ENCODE measurements at regions not wholly inside any gene's neighbourhood (a gene's known extent, or its start where the extent isn't known, plus 50 kb on each side); places are given as distances from the start of the nearest gene placed in this dataset.

- FAIRE-seq: no peak
- no peak for TF ChIP-seq POLR2AphosphoS5 (IDR thresholded peaks at IDR 0.05; ENCODE audit: low read depth, low read length)
- TF ChIP-seq POLR2A (IDR thresholded peaks at IDR 0.05; ENCODE audit: low read depth, low read length): no peak
- TF ChIP-seq TAF1 (IDR thresholded peaks at IDR 0.05; ENCODE audit: borderline replicate concordance, low read depth, low read length): no peak
- no peak for DNase-seq (ENCODE audit: insufficient read length)
Measured at GRCh38 chr9:99427260-99427659, 205.2 kb downstream of the SEC61B start.

- TF ChIP-seq POLR2A (IDR thresholded peaks at IDR 0.05; ENCODE audit: low read depth, low read length) (no peak), POLR2AphosphoS5 (IDR thresholded peaks at IDR 0.05; ENCODE audit: low read depth, low read length) (no peak), TAF1 (IDR thresholded peaks at IDR 0.05; ENCODE audit: borderline replicate concordance, low read depth, low read length) (no peak)
- DNase-seq (ENCODE audit: insufficient read length) (no peak), FAIRE-seq (no peak)
Measured at GRCh38 chr9:99430301-99430700, 208.2 kb downstream of the SEC61B start.

- DNase-seq (ENCODE audit: insufficient read length) (no peak), FAIRE-seq (no peak)
- TF ChIP-seq POLR2AphosphoS5 (IDR thresholded peaks at IDR 0.05; ENCODE audit: low read depth, low read length): no peak
- no peak for TF ChIP-seq TAF1 (IDR thresholded peaks at IDR 0.05; ENCODE audit: borderline replicate concordance, low read depth, low read length)
- TF ChIP-seq POLR2A (IDR thresholded peaks at IDR 0.05; ENCODE audit: low read depth, low read length): no peak
Measured at GRCh38 chr9:99431103-99431502, 209.0 kb downstream of the SEC61B start.

GRCh38 chr9:99432075-99432474 lies 210.0 kb downstream of the SEC61B start:
- TF ChIP-seq POLR2AphosphoS5 (IDR thresholded peaks at IDR 0.05; ENCODE audit: low read depth, low read length) (no peak), POLR2A (IDR thresholded peaks at IDR 0.05; ENCODE audit: low read depth, low read length) (no peak), TAF1 (IDR thresholded peaks at IDR 0.05; ENCODE audit: borderline replicate concordance, low read depth, low read length) (no peak)
- DNase-seq (ENCODE audit: insufficient read length) (no peak), FAIRE-seq (no peak)

GRCh38 chr9:99433095-99433494 lies 211.0 kb downstream of the SEC61B start:
- TF ChIP-seq POLR2AphosphoS5 (IDR thresholded peaks at IDR 0.05; ENCODE audit: low read depth, low read length): no peak
- TF ChIP-seq TAF1 (IDR thresholded peaks at IDR 0.05; ENCODE audit: borderline replicate concordance, low read depth, low read length): no peak
- no peak for TF ChIP-seq POLR2A (IDR thresholded peaks at IDR 0.05; ENCODE audit: low read depth, low read length)
- DNase-seq (ENCODE audit: insufficient read length) (no peak), FAIRE-seq (no peak)

GRCh38 chr9:99433555-99433954 lies 211.5 kb downstream of the SEC61B start:
- TF ChIP-seq TAF1 (IDR thresholded peaks at IDR 0.05; ENCODE audit: borderline replicate concordance, low read depth, low read length): 0 out of 2 replicates have a peak, but pooled peaks have one; percentile 22
- TF ChIP-seq POLR2A (IDR thresholded peaks at IDR 0.05; ENCODE audit: low read depth, low read length): peak; percentile 49; the same call in 1 of the 2 replicates
- 0 out of 2 replicates have a peak, but pooled peaks have one; percentile 42 for TF ChIP-seq POLR2AphosphoS5 (IDR thresholded peaks at IDR 0.05; ENCODE audit: low read depth, low read length)
- DNase-seq (ENCODE audit: insufficient read length) (peak; percentile 39), FAIRE-seq (peak; percentile 95)

- TF ChIP-seq POLR2A (IDR thresholded peaks at IDR 0.05; ENCODE audit: low read depth, low read length) (no peak), POLR2AphosphoS5 (IDR thresholded peaks at IDR 0.05; ENCODE audit: low read depth, low read length) (no peak), TAF1 (IDR thresholded peaks at IDR 0.05; ENCODE audit: borderline replicate concordance, low read depth, low read length) (no peak)
- DNase-seq (ENCODE audit: insufficient read length) (no peak), FAIRE-seq (peak; percentile 40)
Measured at GRCh38 chr9:99436616-99437015, 214.5 kb downstream of the SEC61B start.

GRCh38 chr9:99437145-99437544 lies 215.1 kb downstream of the SEC61B start:
- no peak for TF ChIP-seq TAF1 (IDR thresholded peaks at IDR 0.05; ENCODE audit: borderline replicate concordance, low read depth, low read length)
- TF ChIP-seq POLR2A (IDR thresholded peaks at IDR 0.05; ENCODE audit: low read depth, low read length): no peak
- TF ChIP-seq POLR2AphosphoS5 (IDR thresholded peaks at IDR 0.05; ENCODE audit: low read depth, low read length): no peak
- DNase-seq (ENCODE audit: insufficient read length) (no peak), FAIRE-seq (no peak)

GRCh38 chr9:99438596-99438995 lies 216.5 kb downstream of the SEC61B start:
- TF ChIP-seq POLR2A (IDR thresholded peaks at IDR 0.05; ENCODE audit: low read depth, low read length) (no peak), TAF1 (IDR thresholded peaks at IDR 0.05; ENCODE audit: borderline replicate concordance, low read depth, low read length) (no peak), POLR2AphosphoS5 (IDR thresholded peaks at IDR 0.05; ENCODE audit: low read depth, low read length) (no peak)
- FAIRE-seq (no peak), DNase-seq (ENCODE audit: insufficient read length) (no peak)

- no peak for DNase-seq (ENCODE audit: insufficient read length)
- no peak for FAIRE-seq
- TF ChIP-seq TAF1 (IDR thresholded peaks at IDR 0.05; ENCODE audit: borderline replicate concordance, low read depth, low read length) (no peak), POLR2A (IDR thresholded peaks at IDR 0.05; ENCODE audit: low read depth, low read length) (no peak)
Measured at GRCh38 chr9:99441829-99442228, 219.7 kb downstream of the SEC61B start.

GRCh38 chr9:99445371-99445891 lies 223.3 kb downstream of the SEC61B start:
- TF ChIP-seq TAF1 (IDR thresholded peaks at IDR 0.05; ENCODE audit: borderline replicate concordance, low read depth, low read length) (no peak), POLR2AphosphoS5 (IDR thresholded peaks at IDR 0.05; ENCODE audit: low read depth, low read length) (no peak), POLR2A (IDR thresholded peaks at IDR 0.05; ENCODE audit: low read depth, low read length) (no peak)
- FAIRE-seq (no peak), DNase-seq (ENCODE audit: insufficient read length) (no peak)

- FAIRE-seq: no peak
- DNase-seq (ENCODE audit: insufficient read length): no peak
- TF ChIP-seq POLR2A (IDR thresholded peaks at IDR 0.05; ENCODE audit: low read depth, low read length) (no peak), POLR2AphosphoS5 (IDR thresholded peaks at IDR 0.05; ENCODE audit: low read depth, low read length) (no peak), TAF1 (IDR thresholded peaks at IDR 0.05; ENCODE audit: borderline replicate concordance, low read depth, low read length) (no peak)
Measured at GRCh38 chr9:99445920-99446319, 223.8 kb downstream of the SEC61B start.
